ENCODE measurements at regions not wholly inside any gene's neighbourhood (a gene's known extent, or its start where the extent isn't known, plus 50 kb on each side); places are given as distances from the start of the nearest gene placed in this dataset.

DNA sequence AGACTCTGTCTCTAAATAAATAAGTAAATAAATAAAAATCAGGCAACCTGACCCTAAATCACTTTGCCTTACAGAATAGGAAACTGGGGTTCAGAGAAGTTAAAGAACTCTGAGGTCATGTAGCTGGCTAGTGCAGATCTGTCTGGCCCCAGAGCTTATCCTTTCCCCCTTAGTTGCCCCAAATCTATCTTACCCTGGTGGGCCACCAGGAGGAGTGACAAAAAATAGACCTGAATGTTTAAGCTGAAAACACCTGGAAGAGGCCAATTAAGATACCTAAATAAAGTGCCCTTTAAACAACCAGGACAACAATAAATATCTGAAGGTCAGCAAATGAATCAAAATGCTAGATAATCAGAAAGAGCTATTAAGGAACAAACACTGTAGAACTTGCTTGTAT is 59.7 kb downstream of the TEX35 start:
- TF ChIP-seq CREB1 (IDR thresholded peaks at IDR 0.05; ENCODE audit: low read depth) (no peak), NFIC (IDR thresholded peaks at IDR 0.05) (no peak), CEBPB (IDR thresholded peaks at IDR 0.05) (no peak), ZBTB7A (IDR thresholded peaks at IDR 0.05; ENCODE audit: low read depth) (no peak), YY1 (IDR thresholded peaks at IDR 0.05; ENCODE audit: low read depth) (no peak), EP300 (IDR thresholded peaks at IDR 0.05; ENCODE audit: borderline replicate concordance) (no peak), EGR1 (IDR thresholded peaks at IDR 0.05) (no peak), TEAD4 (IDR thresholded peaks at IDR 0.05) (no peak), RAD21 (IDR thresholded peaks at IDR 0.05; ENCODE audit: low read depth) (no peak), TCF12 (IDR thresholded peaks at IDR 0.05; ENCODE audit: low read depth) (no peak)
- TF ChIP-seq, protein P1, sequence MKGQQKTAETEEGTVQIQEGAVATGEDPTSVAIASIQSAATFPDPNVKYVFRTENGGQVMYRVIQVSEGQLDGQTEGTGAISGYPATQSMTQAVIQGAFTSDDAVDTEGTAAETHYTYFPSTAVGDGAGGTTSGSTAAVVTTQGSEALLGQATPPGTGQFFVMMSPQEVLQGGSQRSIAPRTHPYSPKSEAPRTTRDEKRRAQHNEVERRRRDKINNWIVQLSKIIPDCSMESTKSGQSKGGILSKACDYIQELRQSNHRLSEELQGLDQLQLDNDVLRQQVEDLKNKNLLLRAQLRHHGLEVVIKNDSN (IDR thresholded peaks at IDR 0.05), result no peak

DNA sequence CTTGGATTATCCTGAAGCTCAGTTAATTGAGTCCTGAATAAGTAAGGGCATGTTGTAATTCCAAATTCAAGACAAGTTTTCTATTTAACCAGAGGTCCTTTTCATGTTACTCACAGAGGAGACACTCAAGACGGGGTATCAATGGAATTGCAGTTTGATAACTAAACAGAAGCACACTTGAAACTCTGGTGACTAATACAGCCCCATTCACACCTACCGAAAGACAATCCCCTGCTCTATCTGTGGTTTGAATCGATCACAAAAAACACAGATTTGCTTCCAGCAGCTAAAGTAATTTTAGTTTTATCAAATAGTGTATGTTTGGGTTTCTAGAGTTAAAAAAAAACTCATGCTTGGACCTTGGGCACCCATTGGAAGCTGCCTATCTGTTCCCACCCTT is 60.4 kb downstream of the TEX35 start:
- no peak for TF ChIP-seq EP300 (IDR thresholded peaks at IDR 0.05; ENCODE audit: borderline replicate concordance)
- TF ChIP-seq, protein P2, sequence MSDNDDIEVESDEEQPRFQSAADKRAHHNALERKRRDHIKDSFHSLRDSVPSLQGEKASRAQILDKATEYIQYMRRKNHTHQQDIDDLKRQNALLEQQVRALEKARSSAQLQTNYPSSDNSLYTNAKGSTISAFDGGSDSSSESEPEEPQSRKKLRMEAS (IDR thresholded peaks at IDR 0.05), result no peak
- no peak for TF ChIP-seq TCF12 (IDR thresholded peaks at IDR 0.05; ENCODE audit: low read depth)
- no peak for TF ChIP-seq FOXM1 (IDR thresholded peaks at IDR 0.05; ENCODE audit: borderline replicate concordance, low read depth)
- no peak for TF ChIP-seq TAF1 (IDR thresholded peaks at IDR 0.05; ENCODE audit: low read depth)
- TF ChIP-seq CEBPB (IDR thresholded peaks at IDR 0.05), result no peak
- TF ChIP-seq, protein P3, sequence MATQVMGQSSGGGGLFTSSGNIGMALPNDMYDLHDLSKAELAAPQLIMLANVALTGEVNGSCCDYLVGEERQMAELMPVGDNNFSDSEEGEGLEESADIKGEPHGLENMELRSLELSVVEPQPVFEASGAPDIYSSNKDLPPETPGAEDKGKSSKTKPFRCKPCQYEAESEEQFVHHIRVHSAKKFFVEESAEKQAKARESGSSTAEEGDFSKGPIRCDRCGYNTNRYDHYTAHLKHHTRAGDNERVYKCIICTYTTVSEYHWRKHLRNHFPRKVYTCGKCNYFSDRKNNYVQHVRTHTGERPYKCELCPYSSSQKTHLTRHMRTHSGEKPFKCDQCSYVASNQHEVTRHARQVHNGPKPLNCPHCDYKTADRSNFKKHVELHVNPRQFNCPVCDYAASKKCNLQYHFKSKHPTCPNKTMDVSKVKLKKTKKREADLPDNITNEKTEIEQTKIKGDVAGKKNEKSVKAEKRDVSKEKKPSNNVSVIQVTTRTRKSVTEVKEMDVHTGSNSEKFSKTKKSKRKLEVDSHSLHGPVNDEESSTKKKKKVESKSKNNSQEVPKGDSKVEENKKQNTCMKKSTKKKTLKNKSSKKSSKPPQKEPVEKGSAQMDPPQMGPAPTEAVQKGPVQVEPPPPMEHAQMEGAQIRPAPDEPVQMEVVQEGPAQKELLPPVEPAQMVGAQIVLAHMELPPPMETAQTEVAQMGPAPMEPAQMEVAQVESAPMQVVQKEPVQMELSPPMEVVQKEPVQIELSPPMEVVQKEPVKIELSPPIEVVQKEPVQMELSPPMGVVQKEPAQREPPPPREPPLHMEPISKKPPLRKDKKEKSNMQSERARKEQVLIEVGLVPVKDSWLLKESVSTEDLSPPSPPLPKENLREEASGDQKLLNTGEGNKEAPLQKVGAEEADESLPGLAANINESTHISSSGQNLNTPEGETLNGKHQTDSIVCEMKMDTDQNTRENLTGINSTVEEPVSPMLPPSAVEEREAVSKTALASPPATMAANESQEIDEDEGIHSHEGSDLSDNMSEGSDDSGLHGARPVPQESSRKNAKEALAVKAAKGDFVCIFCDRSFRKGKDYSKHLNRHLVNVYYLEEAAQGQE (IDR thresholded peaks at IDR 0.05; ENCODE audit: low read depth), result no peak
- no peak for TF ChIP-seq ZBTB7A (IDR thresholded peaks at IDR 0.05; ENCODE audit: low read depth)
- no peak for TF ChIP-seq TEAD4 (IDR thresholded peaks at IDR 0.05)
- no peak for TF ChIP-seq EGR1 (IDR thresholded peaks at IDR 0.05)
- TF ChIP-seq, protein P1 (IDR thresholded peaks at IDR 0.05), result no peak
- no peak for TF ChIP-seq YY1 (IDR thresholded peaks at IDR 0.05; ENCODE audit: low read depth)
- TF ChIP-seq RAD21 (IDR thresholded peaks at IDR 0.05; ENCODE audit: low read depth), result no peak
- TF ChIP-seq CREB1 (IDR thresholded peaks at IDR 0.05; ENCODE audit: low read depth), result no peak
- no peak for TF ChIP-seq NFIC (IDR thresholded peaks at IDR 0.05)

DNA sequence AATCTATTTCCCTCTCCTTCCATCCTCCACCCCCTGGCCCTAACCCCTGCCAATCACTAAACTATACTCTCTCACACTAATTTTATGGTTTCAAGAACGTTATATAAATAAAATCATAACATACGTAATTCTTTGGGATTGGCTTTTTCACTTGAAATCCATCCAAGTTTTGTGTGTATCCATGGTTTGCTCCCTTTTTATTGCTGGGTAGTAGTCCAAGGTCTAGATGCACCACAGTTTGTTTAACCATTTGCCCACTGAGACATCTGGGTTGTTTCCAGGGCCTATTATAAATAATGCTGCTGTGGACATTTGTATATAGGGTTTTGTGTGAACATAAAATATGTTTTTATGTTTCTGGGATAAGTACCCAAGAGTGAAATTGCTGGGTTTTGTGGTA is 61.4 kb downstream of the TEX35 start:
- TF ChIP-seq TAF1 (IDR thresholded peaks at IDR 0.05; ENCODE audit: low read depth) (no peak), FOXM1 (IDR thresholded peaks at IDR 0.05; ENCODE audit: borderline replicate concordance, low read depth) (no peak), EP300 (IDR thresholded peaks at IDR 0.05; ENCODE audit: borderline replicate concordance) (no peak), ZBTB7A (IDR thresholded peaks at IDR 0.05; ENCODE audit: low read depth) (no peak), RAD21 (IDR thresholded peaks at IDR 0.05; ENCODE audit: low read depth) (no peak), EGR1 (IDR thresholded peaks at IDR 0.05) (no peak), TEAD4 (IDR thresholded peaks at IDR 0.05) (no peak), NFIC (IDR thresholded peaks at IDR 0.05) (no peak)

DNA sequence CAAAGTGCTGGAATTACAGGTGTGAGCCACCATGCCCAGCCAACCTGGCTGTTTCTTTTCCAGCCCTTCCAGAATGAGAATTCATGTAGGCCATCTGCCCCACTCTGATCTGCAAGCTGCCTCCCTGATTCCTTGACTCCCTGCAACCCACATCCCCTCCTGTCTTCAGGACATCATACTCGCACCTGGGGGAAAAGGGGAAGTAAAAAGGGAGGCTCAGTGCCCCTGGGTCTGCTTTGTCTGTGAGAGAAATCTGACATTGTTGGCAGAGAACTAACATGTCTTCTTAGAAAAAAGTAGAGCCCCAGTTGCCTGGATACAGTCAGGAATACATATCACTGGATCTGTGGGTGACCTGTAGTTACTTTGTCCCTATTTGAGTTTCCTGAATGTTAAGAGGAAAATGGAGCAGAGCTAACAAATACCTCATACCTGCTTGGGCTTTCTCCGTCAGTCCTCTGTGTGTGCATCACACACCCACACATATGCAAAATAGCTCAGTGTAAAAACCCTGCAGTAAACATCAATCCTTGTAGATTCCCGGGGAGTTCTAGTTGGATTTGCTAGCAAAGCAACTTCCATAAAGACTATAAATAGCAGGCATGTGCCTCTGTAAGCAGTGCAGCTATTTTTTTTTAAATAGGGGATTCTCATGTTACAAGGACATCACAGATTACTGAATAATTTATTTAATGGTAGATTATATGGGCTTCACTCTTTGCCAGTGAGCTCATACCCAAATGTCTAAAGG is 62.9 kb downstream of the TEX35 start:
- TF ChIP-seq, protein P1 (IDR thresholded peaks at IDR 0.05), result no peak
- no peak for TF ChIP-seq CREB1 (IDR thresholded peaks at IDR 0.05; ENCODE audit: low read depth)
- TF ChIP-seq, protein P2 (IDR thresholded peaks at IDR 0.05), result no peak

DNA sequence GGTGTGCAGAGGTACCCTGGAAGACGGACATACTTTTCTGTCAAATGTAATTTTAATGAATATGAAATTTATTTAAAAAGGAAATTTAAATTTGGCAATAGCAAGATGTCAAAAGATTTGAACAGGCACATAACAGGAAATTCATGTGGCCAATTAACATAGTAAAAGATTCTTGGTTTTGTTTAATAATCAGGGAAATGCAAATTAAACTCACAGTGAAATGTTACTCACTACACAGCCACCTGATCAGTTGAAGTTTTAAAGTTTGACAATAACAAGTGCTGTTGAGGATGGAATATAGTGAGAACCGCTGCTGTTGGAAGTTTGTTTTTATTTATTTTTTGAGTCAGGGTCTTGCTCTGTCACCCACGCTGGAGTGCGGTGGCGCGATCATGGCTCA is 63.9 kb downstream of the TEX35 start:
- TF ChIP-seq ZBTB7A (IDR thresholded peaks at IDR 0.05; ENCODE audit: low read depth), result no peak
- TF ChIP-seq RAD21 (IDR thresholded peaks at IDR 0.05; ENCODE audit: low read depth), result no peak
- TF ChIP-seq TAF1 (IDR thresholded peaks at IDR 0.05; ENCODE audit: low read depth), result no peak
- no peak for TF ChIP-seq NFIC (IDR thresholded peaks at IDR 0.05)
- TF ChIP-seq, protein P3 (IDR thresholded peaks at IDR 0.05; ENCODE audit: low read depth), result no peak
- TF ChIP-seq TEAD4 (IDR thresholded peaks at IDR 0.05), result no peak
- TF ChIP-seq TCF12 (IDR thresholded peaks at IDR 0.05; ENCODE audit: low read depth), result no peak
- TF ChIP-seq CEBPB (IDR thresholded peaks at IDR 0.05), result no peak
- TF ChIP-seq YY1 (IDR thresholded peaks at IDR 0.05; ENCODE audit: low read depth), result no peak
- TF ChIP-seq CREB1 (IDR thresholded peaks at IDR 0.05; ENCODE audit: low read depth), result no peak
- TF ChIP-seq EP300 (IDR thresholded peaks at IDR 0.05; ENCODE audit: borderline replicate concordance), result no peak
- TF ChIP-seq, protein P2 (IDR thresholded peaks at IDR 0.05), result no peak
- TF ChIP-seq EGR1 (IDR thresholded peaks at IDR 0.05), result no peak
- TF ChIP-seq, protein P1 (IDR thresholded peaks at IDR 0.05), result no peak
- TF ChIP-seq FOXM1 (IDR thresholded peaks at IDR 0.05; ENCODE audit: borderline replicate concordance, low read depth), result no peak

Data from Ishikawa (cell line).